Thyroid gland (tissue), 4 donors: ENCODE measurements at regions not wholly inside any gene's neighbourhood (a gene's known extent, or its start where the extent isn't known, plus 50 kb on each side); places are given as distances from the start of the nearest gene placed in this dataset.

Experiments
- CTCF ChIP-seq, 6 experiments: fragments of 200-600 bp in 3 of 6; fragments of 450-650 bp in 3 of 6; sonication (generic) in 3 of 6; IDR thresholded peaks; one replicate each; pipeline ENCODE4 v1.5.1; 2016 to 2019; ENCODE audit warnings: antibody characterized with exemption in 6 of 6, mild to moderate bottlenecking in 2 of 6, inconsistent platforms in 1 of 6, moderate library complexity in 1 of 6
- POLR2A ChIP-seq, 2 donors: fragments of 450-650 bp; IDR thresholded peaks; one replicate each; pipeline ENCODE4 v1.6.1; 2017; ENCODE audit warnings: antibody characterized with exemption in 2 of 2, mild to moderate bottlenecking in 2 of 2, moderate library complexity in 1 of 2

- TF ChIP-seq CTCF (IDR thresholded peaks at IDR 0.05) (no peak), POLR2A (IDR thresholded peaks at IDR 0.05) (no peak)
Observed at GRCh38 chr4:31283679-31284078, 563.5 kb downstream of the PCDH7 start.
